PC-3 (cell line): ENCODE measurements at regions not wholly inside any gene's neighbourhood (a gene's known extent, or its start where the extent isn't known, plus 50 kb on each side); places are given as distances from the start of the nearest gene placed in this dataset.

Source experiments
- EZH2 ChIP-seq: fragments of 300-600 bp; sonication (generic); IDR thresholded peaks from one replicate; pipeline ENCODE4 v1.6.1; 2017; ENCODE audit warnings: antibody characterized with exemption, mild to moderate bottlenecking, low read length; ENCODE audit not compliant: unreplicated experiment
- TF ChIP-seq, protein P1 (sequence below): fragments of 300-600 bp; sonication (generic); conservative IDR thresholded peaks from 2 replicates; pipeline ENCODE4 v1.5.1; 2017; ENCODE audit warnings: antibody characterized with exemption, low read depth, mild to moderate bottlenecking, low read length

DNA sequence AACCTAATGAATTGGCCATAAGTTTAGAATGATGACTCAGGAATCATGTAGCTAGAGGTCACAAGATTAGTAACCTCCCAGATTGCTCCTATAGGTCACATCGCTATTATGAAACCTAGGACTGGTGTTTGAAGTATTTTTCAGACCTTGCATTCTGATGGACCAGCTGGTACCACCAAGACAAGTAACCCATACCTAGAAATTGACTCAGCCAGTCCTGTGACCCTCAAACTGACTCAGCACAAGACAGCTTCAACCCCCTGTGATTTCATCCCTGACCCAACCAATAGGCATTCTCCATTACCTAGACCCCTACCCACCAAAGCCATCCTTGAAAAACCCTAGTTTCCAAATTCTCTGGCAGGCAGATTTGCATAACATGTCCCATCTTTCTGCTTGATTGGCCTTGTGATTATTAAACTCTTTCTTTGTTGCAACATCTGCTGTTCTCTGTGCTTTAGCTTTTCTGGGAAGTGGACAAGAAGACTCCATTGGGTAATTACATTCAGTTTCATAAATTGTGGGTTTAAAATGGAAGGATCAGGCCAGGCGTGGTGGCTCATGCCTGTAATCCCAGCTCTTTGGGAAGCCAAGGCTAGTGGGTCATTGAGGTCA lies 254.9 kb downstream of the IRS1 start:
- TF ChIP-seq, protein P1, sequence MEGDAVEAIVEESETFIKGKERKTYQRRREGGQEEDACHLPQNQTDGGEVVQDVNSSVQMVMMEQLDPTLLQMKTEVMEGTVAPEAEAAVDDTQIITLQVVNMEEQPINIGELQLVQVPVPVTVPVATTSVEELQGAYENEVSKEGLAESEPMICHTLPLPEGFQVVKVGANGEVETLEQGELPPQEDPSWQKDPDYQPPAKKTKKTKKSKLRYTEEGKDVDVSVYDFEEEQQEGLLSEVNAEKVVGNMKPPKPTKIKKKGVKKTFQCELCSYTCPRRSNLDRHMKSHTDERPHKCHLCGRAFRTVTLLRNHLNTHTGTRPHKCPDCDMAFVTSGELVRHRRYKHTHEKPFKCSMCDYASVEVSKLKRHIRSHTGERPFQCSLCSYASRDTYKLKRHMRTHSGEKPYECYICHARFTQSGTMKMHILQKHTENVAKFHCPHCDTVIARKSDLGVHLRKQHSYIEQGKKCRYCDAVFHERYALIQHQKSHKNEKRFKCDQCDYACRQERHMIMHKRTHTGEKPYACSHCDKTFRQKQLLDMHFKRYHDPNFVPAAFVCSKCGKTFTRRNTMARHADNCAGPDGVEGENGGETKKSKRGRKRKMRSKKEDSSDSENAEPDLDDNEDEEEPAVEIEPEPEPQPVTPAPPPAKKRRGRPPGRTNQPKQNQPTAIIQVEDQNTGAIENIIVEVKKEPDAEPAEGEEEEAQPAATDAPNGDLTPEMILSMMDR, result no peak
- TF ChIP-seq EZH2, result no peak
